HFFc6 (cell line): ENCODE measurements at regions not wholly inside any gene's neighbourhood (a gene's known extent, or its start where the extent isn't known, plus 50 kb on each side); places are given as distances from the start of the nearest gene placed in this dataset.

Source experiments
- DNase-seq: peaks from one replicate; pipeline ENCODE4 v3.0.0-alpha.2; 2018
- H3K27ac Mint-ChIP-seq: 2 replicates; pipeline ENCODE4 v1.8.0; 2020; ENCODE audit warnings: mild to moderate bottlenecking, mixed read lengths
- H3K27me3 Mint-ChIP-seq: 2 replicates; pipeline ENCODE4 v1.8.0; 2021; ENCODE audit warnings: mild to moderate bottlenecking, moderate library complexity, mixed read lengths; ENCODE audit not compliant: insufficient read depth
- H3K36me3 Mint-ChIP-seq: 2 replicates; pipeline ENCODE4 v1.8.0; 2021; ENCODE audit warnings: low read depth, mixed read lengths
- H3K4me1 Mint-ChIP-seq: 2 replicates; pipeline ENCODE4 v1.8.0; 2020; ENCODE audit warnings: low read depth, mixed read lengths
- H3K4me3 Mint-ChIP-seq: 2 replicates; pipeline ENCODE4 v1.8.0; 2020; ENCODE audit warnings: mild to moderate bottlenecking, moderate library complexity, mixed read lengths
- H3K9me3 Mint-ChIP-seq: 2 replicates; pipeline ENCODE4 v1.8.0; 2020; ENCODE audit warnings: mild to moderate bottlenecking, mixed read lengths
- TF ChIP-seq, protein P1 (sequence below): fragments of 200-600 bp; sonication (generic); IDR thresholded peaks from 2 replicates; pipeline ENCODE4 v1.5.0; 2021; ENCODE audit warnings: antibody characterized with exemption, mild to moderate bottlenecking

DNA sequence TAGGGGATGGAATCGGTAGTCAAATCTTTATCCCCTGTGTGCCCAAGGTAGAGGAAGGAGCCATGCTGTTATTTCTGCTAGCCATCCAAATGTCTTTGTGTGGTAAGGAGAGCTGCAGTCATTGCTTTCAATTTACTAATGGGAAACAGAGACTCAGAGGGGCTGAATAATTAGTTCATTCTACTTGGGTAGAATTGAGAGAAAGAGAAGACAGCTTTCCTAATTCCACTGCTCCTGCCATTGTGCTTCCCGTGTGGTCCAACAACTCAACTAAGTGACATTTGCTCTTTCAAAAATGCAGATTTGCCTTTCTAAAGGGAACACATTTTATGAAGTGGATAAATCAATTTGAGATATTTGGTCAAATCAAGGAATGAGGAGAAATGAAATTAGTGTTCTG, 136.1 kb downstream of the AQP4 start:
- Mint-ChIP-seq H3K27me3 (no peaks in the 10 kb centered on the region), H3K9me3 (peaks cover 10% of the 10 kb centered on the region; the same call in 1 of the 2 replicates), H3K4me1 (no peaks in the 10 kb centered on the region), H3K4me3 (no peak overlapping the region), H3K27ac (no peak overlapping the region), H3K36me3 (no peaks in the 10 kb centered on the region)
- DNase-seq = no peak
- TF ChIP-seq, protein P1, sequence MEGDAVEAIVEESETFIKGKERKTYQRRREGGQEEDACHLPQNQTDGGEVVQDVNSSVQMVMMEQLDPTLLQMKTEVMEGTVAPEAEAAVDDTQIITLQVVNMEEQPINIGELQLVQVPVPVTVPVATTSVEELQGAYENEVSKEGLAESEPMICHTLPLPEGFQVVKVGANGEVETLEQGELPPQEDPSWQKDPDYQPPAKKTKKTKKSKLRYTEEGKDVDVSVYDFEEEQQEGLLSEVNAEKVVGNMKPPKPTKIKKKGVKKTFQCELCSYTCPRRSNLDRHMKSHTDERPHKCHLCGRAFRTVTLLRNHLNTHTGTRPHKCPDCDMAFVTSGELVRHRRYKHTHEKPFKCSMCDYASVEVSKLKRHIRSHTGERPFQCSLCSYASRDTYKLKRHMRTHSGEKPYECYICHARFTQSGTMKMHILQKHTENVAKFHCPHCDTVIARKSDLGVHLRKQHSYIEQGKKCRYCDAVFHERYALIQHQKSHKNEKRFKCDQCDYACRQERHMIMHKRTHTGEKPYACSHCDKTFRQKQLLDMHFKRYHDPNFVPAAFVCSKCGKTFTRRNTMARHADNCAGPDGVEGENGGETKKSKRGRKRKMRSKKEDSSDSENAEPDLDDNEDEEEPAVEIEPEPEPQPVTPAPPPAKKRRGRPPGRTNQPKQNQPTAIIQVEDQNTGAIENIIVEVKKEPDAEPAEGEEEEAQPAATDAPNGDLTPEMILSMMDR = no peak

GRCh38 chr18:26729008-26729407, 136.5 kb downstream of the AQP4 start:
- no peaks in the 10 kb centered on the region for H3K36me3 Mint-ChIP-seq
- no peak overlapping the region for H3K4me3 Mint-ChIP-seq
- H3K4me1 Mint-ChIP-seq = no peaks in the 10 kb centered on the region
- H3K9me3 Mint-ChIP-seq = peaks cover 6% of the 10 kb centered on the region; the same call in 1 of the 2 replicates
- H3K27ac Mint-ChIP-seq = no peak overlapping the region
- DNase-seq = no peak
- TF ChIP-seq, protein P1 = no peak
- no peaks in the 10 kb centered on the region for H3K27me3 Mint-ChIP-seq

GRCh38 chr18:26723981-26724380, 141.5 kb downstream of the AQP4 start:
- Mint-ChIP-seq H3K9me3 (peaks cover 12% of the 10 kb centered on the region), H3K27ac (no peak overlapping the region), H3K4me3 (no peak overlapping the region), H3K27me3 (no peaks in the 10 kb centered on the region), H3K4me1 (no peaks in the 10 kb centered on the region), H3K36me3 (no peaks in the 10 kb centered on the region)
- DNase-seq = no peak
- TF ChIP-seq, protein P1 = no peak

DNA sequence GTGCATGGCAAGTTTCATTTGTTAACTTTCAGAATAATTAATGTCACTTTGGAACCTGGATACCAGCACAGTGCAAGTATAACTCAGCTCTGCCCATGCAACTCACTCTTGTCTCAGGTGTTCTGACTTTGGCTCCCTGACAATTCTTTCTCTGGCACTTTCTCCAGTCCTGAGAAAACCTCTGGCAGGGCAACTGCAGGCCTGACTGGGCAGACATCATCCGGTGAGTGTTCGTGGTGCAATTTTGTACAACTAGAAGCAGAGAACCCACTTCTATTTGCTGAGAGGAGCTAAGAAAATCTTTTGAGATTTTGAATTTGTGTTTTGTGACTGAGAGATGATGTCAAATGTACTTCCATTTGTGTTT, 143.0 kb downstream of the AQP4 start:
- H3K27me3 Mint-ChIP-seq = no peaks in the 10 kb centered on the region; the same call in 1 of the 2 replicates
- TF ChIP-seq, protein P1 = no peak
- DNase-seq = no peak
- H3K36me3 Mint-ChIP-seq = peaks cover 6% of the 10 kb centered on the region; the same call in 1 of the 2 replicates
- H3K4me1 Mint-ChIP-seq = no peaks in the 10 kb centered on the region
- no peak overlapping the region for H3K27ac Mint-ChIP-seq
- peaks cover 21% of the 10 kb centered on the region for H3K9me3 Mint-ChIP-seq
- H3K4me3 Mint-ChIP-seq = no peak overlapping the region

DNA sequence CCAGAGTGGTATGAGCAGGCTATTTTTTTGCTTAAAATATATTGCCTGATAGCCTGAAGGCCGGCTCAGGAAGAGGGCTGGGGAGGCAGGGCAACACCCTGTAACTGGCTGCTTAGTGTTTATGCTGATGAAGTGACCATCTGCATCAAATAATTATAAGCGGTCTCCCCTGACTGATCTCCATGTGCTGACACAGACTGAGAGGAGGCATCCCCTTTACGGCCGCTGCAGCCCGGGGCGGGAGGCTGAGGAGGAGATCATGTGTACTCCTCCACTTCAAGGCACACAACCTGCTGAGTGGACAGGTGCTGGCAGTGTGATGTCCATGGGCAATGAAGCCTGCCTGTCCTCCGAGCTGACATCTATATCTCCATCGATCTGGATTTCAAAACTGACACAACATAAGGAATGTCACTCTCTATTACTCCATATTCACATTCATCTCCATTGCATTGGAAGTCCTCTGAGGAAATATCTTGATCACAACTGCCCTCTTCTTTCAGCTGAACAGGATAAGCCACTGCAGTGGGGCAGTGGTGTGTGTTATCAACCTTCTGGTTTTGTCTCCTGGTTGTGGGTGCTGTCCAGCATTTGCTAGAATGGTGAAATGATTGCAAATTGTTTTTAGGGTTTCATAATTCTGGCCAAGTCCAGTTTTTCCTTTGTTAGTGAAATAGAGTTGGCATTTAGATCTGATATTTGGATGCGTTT, 143.5 kb downstream of the AQP4 start:
- Mint-ChIP-seq H3K9me3 (peaks cover 21% of the 10 kb centered on the region), H3K27ac (no peak overlapping the region), H3K27me3 (no peaks in the 10 kb centered on the region; the same call in 1 of the 2 replicates), H3K4me3 (no peak overlapping the region), H3K4me1 (no peaks in the 10 kb centered on the region), H3K36me3 (peaks cover 6% of the 10 kb centered on the region; the same call in 1 of the 2 replicates)
- no peak for DNase-seq
- TF ChIP-seq, protein P1 = no peak
